K562 (cell line): ENCODE measurements at regions not wholly inside any gene's neighbourhood (a gene's known extent, or its start where the extent isn't known, plus 50 kb on each side); places are given as distances from the start of the nearest gene placed in this dataset.

Experiments
- ATAC-seq: fragments of 200-7000 bp; cut with Tn5 transposase; 3 replicates; pipeline ENCODE4 v1.9.1; 2020; ENCODE audit warnings: moderate library complexity
- BruUV-seq: library from RNA; stranded (reverse); fragments of 400-500 nt; replicated peaks from 2 replicates; lab custom pipeline; 2021; lab: Mats Ljungman, UMichigan
- CTCF ChIA-PET: fragments of 300-600 bp; formaldehyde crosslinking; extraction: SDS; loops from one replicate; lab custom pipeline; 2021; ENCODE audit warnings: low intra/inter-chr PET ratio; lab: Yijun Ruan, JAX
- POLR2A ChIA-PET: fragments of 300-600, 350-650 bp; sonication (Branson Sonifier 250); formaldehyde crosslinking; extraction: SDS; loops from one replicate; lab custom pipeline; 2021; ENCODE audit warnings: antibody characterized with exemption, inconsistent platforms; lab: Yijun Ruan, JAX
- DNase-seq, 4 experiments: peaks; one replicate each; pipeline versions ENCODE4 v3.0.0 to v3.0.0-alpha.2; 2011 to 2018; ENCODE audit warnings: low spot score in 3 of 4, mixed read lengths in 3 of 4; ENCODE audit errors: extremely low read depth in 1 of 4
- FAIRE-seq: peaks from 2 replicates; lab custom pipeline; 2011; peaks lifted over from hg19 to GRCh38; lab: Jason Lieb, UNC
- H2AFZ ChIP-seq: 2 replicates; pipeline ENCODE4 v1.6.0; 2011; ENCODE audit warnings: low read depth, low read length, control low read depth, inconsistent platforms
- H3K27ac ChIP-seq: fragments of 200-600 bp; 3 replicates; pipeline ENCODE4 v1.8.0; 2011; ENCODE audit warnings: low read depth, mild to moderate bottlenecking, control low read depth, inconsistent platforms, low read length, moderate library complexity, mixed read lengths; ENCODE audit errors: extremely low read depth
- H3K27me3 ChIP-seq, 2 experiments: fragments of 300-600 bp in 1 of 2; 2 replicates in 1 of 2; 3 replicates in 1 of 2; pipeline versions ENCODE4 v1.6.0 to v1.8.0; 2011; ENCODE audit warnings: inconsistent platforms in 2 of 2, low read length in 2 of 2, mild to moderate bottlenecking in 1 of 2, mixed read lengths in 1 of 2, moderate library complexity in 1 of 2; ENCODE audit not compliant: control insufficient read depth in 2 of 2, insufficient read depth in 2 of 2
- H3K36me3 ChIP-seq: fragments of 300-600 bp; 3 replicates; pipeline ENCODE4 v1.8.0; 2011; ENCODE audit warnings: mild to moderate bottlenecking, low read length, inconsistent platforms; ENCODE audit not compliant: control insufficient read depth, insufficient read depth
- H3K4me1 ChIP-seq, 2 experiments: fragments of 200-600 bp in 1 of 2; replicated peaks in 1 of 2; 2 replicates in 1 of 2; 3 replicates in 1 of 2; pipeline versions ENCODE4 v1.5.1 to v1.8.0; 2011; ENCODE audit warnings: inconsistent platforms in 2 of 2, low read length in 2 of 2, mild to moderate bottlenecking in 1 of 2, mixed read lengths in 1 of 2, moderate library complexity in 1 of 2; ENCODE audit not compliant: control insufficient read depth in 2 of 2, insufficient read depth in 2 of 2
- H3K4me2 ChIP-seq: 2 replicates; pipeline ENCODE4 v1.6.1; 2011; ENCODE audit warnings: low read length, control low read depth, inconsistent platforms, mixed read lengths; ENCODE audit not compliant: insufficient read depth
- H3K4me3 ChIP-seq: fragments of 200-600 bp; sonication (generic), shearing (Covaris generic); 2 replicates; pipeline ENCODE4 v1.5.1; 2016; ENCODE audit warnings: control low read depth, inconsistent platforms
- H3K79me2 ChIP-seq: fragments of 200-600 bp; 3 replicates; pipeline ENCODE4 v1.8.0; 2011; ENCODE audit warnings: low read length, inconsistent platforms; ENCODE audit not compliant: control insufficient read depth, insufficient read depth
- H3K9ac ChIP-seq, 2 experiments: 2 replicates each; pipeline versions ENCODE4 v1.6.0 to v1.6.1; 2011; ENCODE audit warnings: low read depth in 2 of 2, low read length in 2 of 2, control low read depth in 1 of 2, inconsistent platforms in 1 of 2, mild to moderate bottlenecking in 1 of 2, mixed read lengths in 1 of 2; ENCODE audit not compliant: insufficient read depth in 1 of 2
- H3K9me1 ChIP-seq: one replicate; pipeline ENCODE4 v1.6.0; 2011; ENCODE audit warnings: inconsistent platforms, mild to moderate bottlenecking, low read length, moderate library complexity; ENCODE audit not compliant: control insufficient read depth, insufficient read depth
- H3K9me3 ChIP-seq: replicated peaks from 2 replicates; pipeline ENCODE4 v1.5.1; 2011; ENCODE audit warnings: low read depth, low read length, inconsistent platforms; ENCODE audit not compliant: control insufficient read depth, insufficient read depth
- H4K20me1 ChIP-seq: replicated peaks from 2 replicates; pipeline ENCODE4 v1.6.1; 2011; ENCODE audit warnings: low read length, inconsistent platforms, mixed read lengths; ENCODE audit not compliant: control insufficient read depth, insufficient read depth
- CREB5 ChIP-seq: fragments of 250-450 bp; sonication (Bioruptor Pico); IDR thresholded peaks from 2 replicates; pipeline ENCODE4 v1.5.0; 2020; ENCODE audit warnings: mild to moderate bottlenecking
- DPF2 ChIP-seq: fragments of 450-650 bp; IDR thresholded peaks from 2 replicates; pipeline ENCODE4 v1.6.1; 2016
- EHMT2 ChIP-seq: fragments of 450-650 bp; IDR thresholded peaks from 2 replicates; pipeline ENCODE4 v1.6.1; 2018; ENCODE audit warnings: antibody characterized with exemption
- ETV6 ChIP-seq, 3 experiments: fragments of 150-350 bp in 1 of 3; sonication (generic) in 1 of 3; formaldehyde crosslinking in 1 of 3; IDR thresholded peaks; 2 replicates each; pipeline versions ENCODE4 v1.6.1 to v1.8.0; 2014 to 2022; ENCODE audit warnings: borderline replicate concordance in 2 of 3, low read depth in 2 of 3, antibody characterized with exemption in 1 of 3, low read length in 1 of 3, mild to moderate bottlenecking in 1 of 3, missing genetic modification reagents in 1 of 3
- MAFK ChIP-seq: IDR thresholded peaks from 2 replicates; pipeline ENCODE4 v1.6.1; 2011; ENCODE audit warnings: low read length, improper control_type of control experiment
- NBN ChIP-seq: fragments of 450-650 bp; IDR thresholded peaks from 2 replicates; pipeline ENCODE4 v1.6.1; 2016; ENCODE audit warnings: low read depth, mild to moderate bottlenecking
- NFE2 ChIP-seq: IDR thresholded peaks from 2 replicates; pipeline ENCODE4 v1.6.1; 2014; ENCODE audit warnings: antibody characterized with exemption, low read depth
- RAD21 ChIP-seq, 2 experiments: fragments of 250-450 bp in 1 of 2; fragments of 450-650 bp in 1 of 2; sonication (Bioruptor Pico) in 1 of 2; formaldehyde crosslinking in 1 of 2; IDR thresholded peaks in 1 of 2; conservative IDR thresholded peaks in 1 of 2; 2 replicates each; pipeline versions ENCODE4 v1.4.0 to v1.8.0; 2020 to 2022; ENCODE audit warnings: mild to moderate bottlenecking in 2 of 2, moderate library complexity in 1 of 2
- SMARCA4 ChIP-seq: fragments of 450-650 bp; IDR thresholded peaks from 2 replicates; pipeline ENCODE4 v1.6.1; 2016
- TAF15 ChIP-seq: fragments of 200-400 bp; formaldehyde crosslinking; IDR thresholded peaks from 2 replicates; pipeline ENCODE4 v1.6.1; 2017; ENCODE audit warnings: mild to moderate bottlenecking, low read depth, low read length, moderate library complexity
- THAP7 ChIP-seq: fragments of 250-450 bp; sonication (Bioruptor Pico); IDR thresholded peaks from 2 replicates; pipeline ENCODE4 v1.5.0; 2021
- ZNF143 ChIP-seq: sonication (generic); formaldehyde crosslinking; IDR thresholded peaks from 2 replicates; pipeline ENCODE4 v1.9.0; 2022; ENCODE audit warnings: mild to moderate bottlenecking, missing genetic modification reagents
- ZNF316 ChIP-seq: fragments of 450-650 bp; IDR thresholded peaks from 2 replicates; pipeline ENCODE4 v1.6.1; 2016
- ZNF695 ChIP-seq: fragments of 450-650 bp; formaldehyde crosslinking; IDR thresholded peaks from 2 replicates; pipeline ENCODE4 v1.4.0; 2020; ENCODE audit warnings: mild to moderate bottlenecking, moderate library complexity
- ZNF764 ChIP-seq: fragments of 250-450 bp; sonication (Bioruptor Pico); IDR thresholded peaks from 2 replicates; pipeline ENCODE4 v1.4.0; 2020; ENCODE audit warnings: low read depth, mild to moderate bottlenecking, moderate library complexity
- ZSCAN29 ChIP-seq: fragments of 450-650 bp; IDR thresholded peaks from 2 replicates; pipeline ENCODE4 v1.6.1; 2017
- WGBS: fragments of 100-300 bp; shearing (Covaris generic); methylation state at CpG from one replicate; pipeline ENCODE4 v1.1.6; 2016; ENCODE audit warnings: low coverage, mixed read lengths; ENCODE audit not compliant: insufficient coverage; ENCODE audit errors: missing lambda C conversion rate; 5-methylcytosine and 5-hydroxymethylcytosine counted together
- in situ Hi-C: fragments of 300-500 bp; cut with MboI; formaldehyde crosslinking; loops from 4 replicates; pipeline ENCODE4 v1.15.0; 2018; ENCODE audit warnings: inconsistent platforms, mixed read lengths
- intact Hi-C: fragments of 100-400 bp; cut with micrococcal nuclease; formaldehyde crosslinking; loops from 2 replicates; pipeline ENCODE4 v1.14.2; 2022
- TF ChIP-seq, protein P1 (sequence below), 3 experiments: IDR thresholded peaks in 2 of 3; conservative IDR thresholded peaks in 1 of 3; 2 replicates each; pipeline ENCODE4 v1.5.1; 2011 to 2012; ENCODE audit warnings: low read length in 3 of 3, mild to moderate bottlenecking in 3 of 3, control low read depth in 2 of 3, improper control_type of control experiment in 1 of 3, inconsistent platforms in 1 of 3, low read depth in 1 of 3, mixed read lengths in 1 of 3, moderate library complexity in 1 of 3; ENCODE audit not compliant: insufficient read depth in 2 of 3

DNA sequence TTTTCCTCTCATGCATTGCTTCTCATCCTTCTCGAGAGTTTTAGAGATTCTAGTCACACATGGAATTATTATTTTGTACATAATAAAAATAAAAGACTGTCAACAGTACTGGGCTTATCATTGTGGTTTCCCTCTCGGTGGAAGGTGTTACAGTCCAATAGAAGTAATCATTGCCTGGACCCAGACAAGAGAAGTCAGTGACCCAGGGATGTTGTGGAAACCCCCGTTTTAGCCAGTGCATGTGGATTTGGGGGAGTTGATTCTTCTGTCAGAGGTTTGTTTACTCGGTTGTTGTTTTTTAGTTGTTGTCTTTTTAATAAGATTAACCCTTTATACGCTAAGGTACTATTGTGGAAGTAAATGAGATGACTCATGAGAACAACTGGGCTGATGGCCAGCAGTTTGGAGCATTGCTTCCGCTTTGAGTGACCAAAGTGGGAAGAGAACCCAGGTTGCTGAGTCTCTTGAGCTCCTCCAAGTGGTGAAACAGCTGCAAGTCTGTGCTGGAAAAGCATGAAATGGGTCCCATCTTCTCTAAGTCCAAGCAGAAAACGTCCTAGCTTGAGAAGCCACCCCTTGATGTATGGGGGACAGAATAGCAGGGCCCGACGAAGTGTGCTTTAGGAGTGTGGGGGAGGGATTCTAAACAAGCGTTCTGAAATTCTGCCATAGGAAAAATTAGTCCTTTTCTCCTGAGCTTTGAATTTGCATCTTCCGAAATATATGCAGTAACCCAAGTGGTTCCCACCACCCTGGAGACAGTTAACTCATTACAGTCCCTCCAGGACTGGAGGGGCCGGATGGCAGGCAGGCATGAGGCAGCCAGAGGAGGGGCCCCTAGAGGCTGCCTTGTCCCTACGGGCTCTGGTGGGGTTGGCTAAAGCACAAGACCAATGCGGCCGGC is 61.8 kb upstream of the GPR45 start:
- POLR2A ChIA-PET: interaction anchor here (0.6 kb wide), 1 partner anchor 51 kb away, joined by 4 read pairs; no protein-coding TSS in a partner anchor
- FAIRE-seq (peak; percentile 97), ATAC-seq (peak; percentile 92), DNase-seq (peak; percentile 58 to 78 (median 64))
- WGBS: 20% methylated on average over 14 of the region's 15 CpGs
- Histone ChIP-seq H4K20me1 (no peaks in the 10 kb centered on the region), H2AFZ (no peak overlapping the region), H3K79me2 (no peaks in the 10 kb centered on the region), H3K9ac (no peak overlapping the region), H3K36me3 (no peaks in the 10 kb centered on the region), H3K4me1 (peaks cover 3% of the 10 kb centered on the region in 2 experiments; a peak in 1 of 5 replicates), H3K27me3 (peaks cover 23 to 57% of the 10 kb centered on the region in 2 experiments), H3K27ac (no peak overlapping the region), H3K4me3 (no peak overlapping the region), H3K4me2 (0 out of 2 replicates have a peak overlapping the region, but pooled peaks have one; percentile 20), H3K9me3 (no peaks in the 10 kb centered on the region), H3K9me1 (peaks cover 3% of the 10 kb centered on the region)
- no TSS peak for BruUV-seq
- intact Hi-C loops (loop anchor here (1.0 to 5.0 kb wide), 2 partner anchors 58 to 65 kb away; no protein-coding TSS in a partner anchor), in situ Hi-C loops (no loop called here)
- CTCF ChIA-PET: interaction anchor here (1.5 kb wide), 1 partner anchor 65 kb away, joined by 3 read pairs; no protein-coding TSS in a partner anchor
- TF ChIP-seq ZNF316 (peak; percentile 74), EHMT2 (0 out of 2 replicates have a peak, but pooled peaks have one; percentile 41), TAF15 (no peak), THAP7 (CRISPR knock-in tag) (no peak), CREB5 (no peak), MAFK (peak; percentile 41; the same call in 1 of the 2 replicates), ETV6 (IDR thresholded peaks at IDR 0.05; ENCODE audit: borderline replicate concordance in 1 of 2, low read depth in 2 of 2, low read length in 1 of 2) (0 out of 4 replicates have a peak, but pooled peaks of 1 of the 2 experiments have one; percentile 53), ETV6 (CRISPR knock-in tag; IDR thresholded peaks at IDR 0.05; ENCODE audit: borderline replicate concordance) (no peak), ZNF764 (CRISPR knock-in tag) (no peak), NFE2 (peak; percentile 67), ZNF143 (CRISPR knock-in tag) (no peak), ZNF695 (CRISPR knock-in tag) (no peak), NBN (no peak), SMARCA4 (peak; percentile 74), DPF2 (peak; percentile 76), RAD21 (CRISPR knock-in tag; conservative IDR thresholded peaks at IDR 0.05 in 1 of 2, IDR thresholded peaks at IDR 0.05 in 1 of 2) (peak; percentile 45 to 63), ZSCAN29 (no peak)
- TF ChIP-seq, protein P1, sequence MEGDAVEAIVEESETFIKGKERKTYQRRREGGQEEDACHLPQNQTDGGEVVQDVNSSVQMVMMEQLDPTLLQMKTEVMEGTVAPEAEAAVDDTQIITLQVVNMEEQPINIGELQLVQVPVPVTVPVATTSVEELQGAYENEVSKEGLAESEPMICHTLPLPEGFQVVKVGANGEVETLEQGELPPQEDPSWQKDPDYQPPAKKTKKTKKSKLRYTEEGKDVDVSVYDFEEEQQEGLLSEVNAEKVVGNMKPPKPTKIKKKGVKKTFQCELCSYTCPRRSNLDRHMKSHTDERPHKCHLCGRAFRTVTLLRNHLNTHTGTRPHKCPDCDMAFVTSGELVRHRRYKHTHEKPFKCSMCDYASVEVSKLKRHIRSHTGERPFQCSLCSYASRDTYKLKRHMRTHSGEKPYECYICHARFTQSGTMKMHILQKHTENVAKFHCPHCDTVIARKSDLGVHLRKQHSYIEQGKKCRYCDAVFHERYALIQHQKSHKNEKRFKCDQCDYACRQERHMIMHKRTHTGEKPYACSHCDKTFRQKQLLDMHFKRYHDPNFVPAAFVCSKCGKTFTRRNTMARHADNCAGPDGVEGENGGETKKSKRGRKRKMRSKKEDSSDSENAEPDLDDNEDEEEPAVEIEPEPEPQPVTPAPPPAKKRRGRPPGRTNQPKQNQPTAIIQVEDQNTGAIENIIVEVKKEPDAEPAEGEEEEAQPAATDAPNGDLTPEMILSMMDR (IDR thresholded peaks at IDR 0.05 in 2 of 3, conservative IDR thresholded peaks at IDR 0.05 in 1 of 3; ENCODE audit: insufficient read depth in 2 of 3, low read depth in 1 of 3, low read length in 3 of 3): peak; percentile 66 to 79 (median 78)
